MM.1S (cell line): ENCODE measurements at regions not wholly inside any gene's neighbourhood (a gene's known extent, or its start where the extent isn't known, plus 50 kb on each side); places are given as distances from the start of the nearest gene placed in this dataset.
"Not testable (repeated sequence)": the region's sequence is repeated elsewhere in the genome, so short reads cannot be mapped to it uniquely, and the experiment has no call there.

Source experiments
- DNase-seq: peaks from one replicate; pipeline ENCODE4 v3.0.0-alpha.2; 2015
- H2AFZ ChIP-seq: fragments of 300-600 bp; sonication (generic); 2 replicates; pipeline ENCODE4 v1.6.0; 2016; ENCODE audit warnings: antibody characterized with exemption, low read length
- H3F3A ChIP-seq: fragments of 300-600 bp; sonication (generic); 2 replicates; pipeline ENCODE4 v1.6.1; 2016; ENCODE audit warnings: mild to moderate bottlenecking, antibody characterized with exemption, low read length, moderate library complexity, mixed read lengths; ENCODE audit not compliant: insufficient read depth
- H3K27ac ChIP-seq: fragments of 300-600 bp; sonication (generic); 2 replicates; pipeline ENCODE4 v1.5.1; 2016; ENCODE audit warnings: mild to moderate bottlenecking, low read length
- H3K27me3 ChIP-seq: fragments of 300-600 bp; sonication (generic); replicated peaks from 2 replicates; pipeline ENCODE4 v1.6.0; 2016; ENCODE audit warnings: low read length; ENCODE audit not compliant: insufficient read depth
- H3K36me3 ChIP-seq: fragments of 300-600 bp; sonication (generic); replicated peaks from 2 replicates; pipeline ENCODE4 v1.6.1; 2016; ENCODE audit warnings: mild to moderate bottlenecking, low read length, mixed read lengths; ENCODE audit not compliant: insufficient read depth
- H3K4me1 ChIP-seq: fragments of 300-600 bp; sonication (generic); 2 replicates; pipeline ENCODE4 v1.6.1; 2016; ENCODE audit warnings: low read length, mixed read lengths
- H3K4me2 ChIP-seq: fragments of 300-600 bp; sonication (generic); 2 replicates; pipeline ENCODE4 v1.6.0; 2016; ENCODE audit warnings: low read depth, low read length
- H3K4me3 ChIP-seq: fragments of 300-600 bp; sonication (generic); 2 replicates; pipeline ENCODE4 v1.5.1; 2016; ENCODE audit warnings: low read length, mixed read lengths
- H3K79me2 ChIP-seq: fragments of 300-600 bp; sonication (generic); 2 replicates; pipeline ENCODE4 v1.6.1; 2016; ENCODE audit warnings: mixed run types, low read length, mixed read lengths
- H3K9ac ChIP-seq: fragments of 300-600 bp; sonication (generic); 2 replicates; pipeline ENCODE4 v1.6.1; 2016; ENCODE audit warnings: low read length, mixed read lengths
- H3K9me2 ChIP-seq: fragments of 300-600 bp; sonication (generic); replicated peaks from 2 replicates; pipeline ENCODE4 v1.6.1; 2016; ENCODE audit warnings: mild to moderate bottlenecking, low read length, mixed read lengths; ENCODE audit not compliant: insufficient read depth
- H3K9me3 ChIP-seq: fragments of 300-600 bp; sonication (generic); replicated peaks from 2 replicates; pipeline ENCODE4 v1.6.1; 2016; ENCODE audit warnings: mild to moderate bottlenecking, low read length, mixed read lengths; ENCODE audit not compliant: insufficient read depth
- H4K20me1 ChIP-seq: fragments of 300-600 bp; sonication (generic); 2 replicates; pipeline ENCODE4 v1.6.1; 2016; ENCODE audit warnings: mild to moderate bottlenecking, low read length, moderate library complexity, mixed read lengths; ENCODE audit not compliant: insufficient read depth
- CTCF ChIP-seq: fragments of 300-600 bp; sonication (generic); IDR thresholded peaks from 2 replicates; pipeline ENCODE4 v1.5.1; 2016; ENCODE audit warnings: antibody characterized with exemption, low read length, mixed read lengths
- EZH2 ChIP-seq: fragments of 300-600 bp; sonication (generic); optimal IDR thresholded peaks from 2 replicates; pipeline ENCODE3; 2017; ENCODE audit warnings: low read depth, mild to moderate bottlenecking, antibody characterized with exemption, low read length, mixed read lengths
- EZH2phosphoT487 ChIP-seq: fragments of 300-600 bp; sonication (generic); IDR thresholded peaks from 2 replicates; pipeline ENCODE4 v1.6.1; 2018; ENCODE audit warnings: antibody characterized with exemption, low read length

- Histone ChIP-seq H3K27me3 (no peaks in the 10 kb centered on the region), H4K20me1 (no peaks in the 10 kb centered on the region), H3K4me1 (no peaks in the 10 kb centered on the region), H3K4me3 (no peak overlapping the region), H3K9me2 (no peaks in the 10 kb centered on the region), H3K79me2 (no peaks in the 10 kb centered on the region), H3K36me3 (no peaks in the 10 kb centered on the region), H3F3A (no peaks in the 10 kb centered on the region), H3K27ac (no peak overlapping the region), H2AFZ (no peak overlapping the region), H3K9ac (no peak overlapping the region), H3K4me2 (no peak overlapping the region), H3K9me3 (no peaks in the 10 kb centered on the region)
- DNase-seq = no peak
- TF ChIP-seq EZH2phosphoT487 (no peak), CTCF (no peak), EZH2 (no peak)
Measured at GRCh38 chr10:109664554-109664953, 258.8 kb downstream of the XPNPEP1 start.

DNA sequence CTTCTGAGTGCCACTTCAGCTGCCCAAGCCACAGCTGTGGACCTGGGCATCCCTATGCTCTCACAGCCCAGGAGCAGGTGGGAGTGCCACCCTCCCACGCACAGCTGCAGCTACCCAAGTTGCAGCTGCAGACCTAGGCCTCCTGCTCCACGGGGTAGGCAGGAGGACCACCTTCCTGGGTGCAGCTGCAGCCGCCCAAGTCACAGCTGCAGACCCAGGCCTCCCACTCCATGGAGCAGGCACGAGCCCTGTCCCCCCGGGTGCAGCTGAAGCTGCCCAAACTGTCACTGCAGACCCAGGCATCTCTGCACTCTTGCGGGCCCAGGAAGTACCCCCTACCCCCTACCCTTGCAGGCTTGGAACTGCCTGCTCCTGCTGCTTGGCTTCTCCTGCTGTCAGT, 260.2 kb downstream of the XPNPEP1 start:
- Histone ChIP-seq H3K4me1 (no peaks in the 10 kb centered on the region), H3K36me3 (no peaks in the 10 kb centered on the region), H3K9ac (no peak overlapping the region), H4K20me1 (no peaks in the 10 kb centered on the region), H3K9me2 (no peaks in the 10 kb centered on the region), H3K4me2 (no peak overlapping the region), H3K9me3 (no peaks in the 10 kb centered on the region), H2AFZ (no peak overlapping the region), H3K27me3 (no peaks in the 10 kb centered on the region), H3F3A (no peaks in the 10 kb centered on the region), H3K27ac (no peak overlapping the region), H3K79me2 (no peaks in the 10 kb centered on the region), H3K4me3 (no peak overlapping the region)
- no peak for DNase-seq
- TF ChIP-seq EZH2 (no peak), CTCF (no peak), EZH2phosphoT487 (no peak)

- not testable (repeated sequence) for H3F3A ChIP-seq, H3K79me2 ChIP-seq, H4K20me1 ChIP-seq, H3K9ac ChIP-seq, H3K4me1 ChIP-seq, H3K4me3 ChIP-seq, H3K27ac ChIP-seq, DNase-seq, H3K9me3 ChIP-seq, H3K36me3 ChIP-seq, H3K4me2 ChIP-seq, H3K27me3 ChIP-seq, H2AFZ ChIP-seq, H3K9me2 ChIP-seq
Measured at GRCh38 chr10:109652612-109653011, 270.7 kb downstream of the XPNPEP1 start.

DNA sequence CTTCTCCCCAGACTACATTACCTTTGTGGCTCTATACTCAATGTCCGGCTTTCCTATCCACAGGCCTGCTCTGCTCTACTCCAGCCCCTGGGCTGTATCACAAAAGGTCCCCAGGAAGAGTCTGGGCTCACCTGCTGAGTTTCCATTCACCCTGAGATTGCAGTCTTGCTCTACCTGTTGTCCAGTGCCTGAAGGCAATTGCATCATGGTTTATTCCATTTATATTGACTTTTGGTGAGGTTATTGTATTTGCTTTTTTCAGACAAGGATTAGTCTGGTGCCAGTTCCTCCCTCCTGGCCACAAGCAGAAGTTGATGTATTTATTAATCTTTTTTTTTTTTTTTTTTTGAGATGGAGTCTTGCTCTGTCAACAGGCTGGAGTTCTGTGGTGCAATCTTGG, 273.1 kb downstream of the XPNPEP1 start:
- H3K9me2 ChIP-seq = no peaks in the 10 kb centered on the region
- H3K4me2 ChIP-seq = no peak overlapping the region
- TF ChIP-seq CTCF (no peak), EZH2phosphoT487 (no peak), EZH2 (no peak)
- no peaks in the 10 kb centered on the region for H3K36me3 ChIP-seq
- no peaks in the 10 kb centered on the region for H3K4me1 ChIP-seq
- no peaks in the 10 kb centered on the region for H3F3A ChIP-seq
- no peak overlapping the region for H3K27ac ChIP-seq
- no peak overlapping the region for H3K9ac ChIP-seq
- no peaks in the 10 kb centered on the region for H4K20me1 ChIP-seq
- no peaks in the 10 kb centered on the region for H3K27me3 ChIP-seq
- no peak for DNase-seq
- no peaks in the 10 kb centered on the region for H3K9me3 ChIP-seq
- no peaks in the 10 kb centered on the region for H3K79me2 ChIP-seq
- no peak overlapping the region for H3K4me3 ChIP-seq
- no peak overlapping the region for H2AFZ ChIP-seq
